Activated CD8-positive, alpha-beta T cell treated with anti-CD3 and anti-CD28 coated beads for 36 hours (primary cell): ENCODE measurements at regions not wholly inside any gene's neighbourhood (a gene's known extent, or its start where the extent isn't known, plus 50 kb on each side); places are given as distances from the start of the nearest gene placed in this dataset.

ENCODE experiments used
- ATAC-seq: fragments of 200-7000 bp; cut with Tn5 transposase; one replicate; pipeline ENCODE4 v1.10.0; 2021; ENCODE audit warnings: mild to moderate bottlenecking, moderate library complexity
- CTCF ChIA-PET: fragments of 350-600 bp; sonication (Branson Sonifier 250); formaldehyde crosslinking; loops from one replicate; lab custom pipeline; 2021; ENCODE audit warnings: antibody characterized with exemption; lab: Charles Lee
- POLR2A ChIA-PET: fragments of 350-600 bp; sonication (Branson Sonifier 250); formaldehyde crosslinking; loops from one replicate; lab custom pipeline; 2021; ENCODE audit warnings: antibody characterized with exemption; lab: Charles Lee
- DNase-seq: peaks from one replicate; pipeline ENCODE4 v3.0.0-alpha.2; 2020
- H3K27ac Mint-ChIP-seq: one replicate; pipeline ENCODE4 v1.8.0; 2021; ENCODE audit warnings: mild to moderate bottlenecking, mixed read lengths
- H3K27me3 Mint-ChIP-seq: one replicate; pipeline ENCODE4 v1.8.0; 2021; ENCODE audit warnings: mixed read lengths
- H3K36me3 Mint-ChIP-seq: one replicate; pipeline ENCODE4 v1.8.0; 2021; ENCODE audit warnings: low read depth, mixed read lengths
- H3K4me1 Mint-ChIP-seq: one replicate; pipeline ENCODE4 v1.8.0; 2021; ENCODE audit warnings: low read depth, mixed read lengths
- H3K4me3 Mint-ChIP-seq: one replicate; pipeline ENCODE4 v1.8.0; 2021; ENCODE audit warnings: mild to moderate bottlenecking, moderate library complexity, mixed read lengths
- H3K9me3 Mint-ChIP-seq: one replicate; pipeline ENCODE4 v1.8.0; 2021; ENCODE audit warnings: mixed read lengths
- CTCF ChIP-seq: fragments of 200-600 bp; IDR thresholded peaks from one replicate; pipeline ENCODE4 v1.8.0; 2022; ENCODE audit warnings: antibody characterized with exemption, mild to moderate bottlenecking
- intact Hi-C: fragments of 100-400 bp; cut with micrococcal nuclease; formaldehyde crosslinking; loops from one replicate; pipeline ENCODE4 v1.10.0; 2022

- ChIA-PET POLR2A (no interaction called here), CTCF (no interaction called here)
- TF ChIP-seq CTCF, result no peak
- intact Hi-C loops, result no loop called here
- Mint-ChIP-seq H3K9me3 (peaks cover 14% of the 10 kb centered on the region), H3K27me3 (peaks cover 15% of the 10 kb centered on the region), H3K4me1 (no peaks in the 10 kb centered on the region), H3K27ac (no peak overlapping the region), H3K4me3 (no peak overlapping the region), H3K36me3 (no peaks in the 10 kb centered on the region)
- no peak for ATAC-seq
- no peak for DNase-seq
Observed at GRCh38 chr11:12617632-12618031, 56.6 kb upstream of the TEAD1 start.

- ChIA-PET POLR2A (no interaction called here), CTCF (no interaction called here)
- Mint-ChIP-seq H3K4me1 (no peaks in the 10 kb centered on the region), H3K36me3 (no peaks in the 10 kb centered on the region), H3K9me3 (peaks cover 9% of the 10 kb centered on the region), H3K27ac (no peak overlapping the region), H3K4me3 (no peak overlapping the region), H3K27me3 (peaks cover 9% of the 10 kb centered on the region)
- ATAC-seq (no peak), DNase-seq (no peak)
- TF ChIP-seq CTCF, result no peak
- intact Hi-C loops, result no loop called here
Observed at GRCh38 chr11:12618743-12619540, 55.3 kb upstream of the TEAD1 start.

GRCh38 chr11:12623869-12624268 is 50.4 kb upstream of the TEAD1 start:
- DNase-seq, result no peak
- no peak overlapping the region for H3K4me3 Mint-ChIP-seq
- no peak overlapping the region for H3K27ac Mint-ChIP-seq
- no peaks in the 10 kb centered on the region for H3K36me3 Mint-ChIP-seq
- ChIA-PET POLR2A (no interaction called here), CTCF (interaction anchor here (1.3 kb wide), 1 partner anchor 24 kb away, joined by 3 read pairs; no protein-coding TSS in a partner anchor)
- peaks cover 3% of the 10 kb centered on the region for H3K27me3 Mint-ChIP-seq
- H3K9me3 Mint-ChIP-seq, result peaks cover 12% of the 10 kb centered on the region
- no peak for ATAC-seq
- no peaks in the 10 kb centered on the region for H3K4me1 Mint-ChIP-seq
- TF ChIP-seq CTCF, result no peak
- intact Hi-C loops, result no loop called here
